H1 (cell line): ENCODE measurements at regions not wholly inside any gene's neighbourhood (a gene's known extent, or its start where the extent isn't known, plus 50 kb on each side); places are given as distances from the start of the nearest gene placed in this dataset.

Source experiments
- CTCF ChIA-PET: fragments of 300-600 bp; sonication (Branson Sonifier 250); formaldehyde crosslinking; loops from one replicate; lab custom pipeline; 2021; ENCODE audit not compliant: partially characterized antibody; lab: Charles Lee
- POLR2A ChIA-PET: fragments of 300-600 bp; sonication (Branson Sonifier 250); formaldehyde crosslinking; loops from one replicate; lab custom pipeline; 2021; ENCODE audit warnings: inconsistent platforms; ENCODE audit not compliant: partially characterized antibody; lab: Charles Lee
- DNase-seq, 2 experiments: peaks; one replicate each; pipeline versions ENCODE4 v3.0.0 to v3.0.0-alpha.2; 2010 to 2022; ENCODE audit warnings: low spot score in 2 of 2, low read depth in 1 of 2, mixed read lengths in 1 of 2
- FAIRE-seq: peaks from 2 replicates; lab custom pipeline; 2011; peaks lifted over from hg19 to GRCh38; lab: Jason Lieb, UNC
- H2AFZ ChIP-seq: 2 replicates; pipeline ENCODE4 v1.8.1; 2012; ENCODE audit warnings: low read length, inconsistent platforms
- H2AK5ac ChIP-seq: 2 replicates; pipeline ENCODE4 v1.6.1; 2013; ENCODE audit warnings: low read depth, low read length
- H2BK120ac ChIP-seq: replicated peaks from 2 replicates; pipeline ENCODE3; 2013; ENCODE audit warnings: low read depth, low read length, inconsistent platforms
- H2BK12ac ChIP-seq: 2 replicates; pipeline ENCODE4 v1.6.1; 2013; ENCODE audit warnings: low read depth, low read length
- H2BK15ac ChIP-seq: 2 replicates; pipeline ENCODE4 v1.6.1; 2013; ENCODE audit warnings: low read length
- H2BK20ac ChIP-seq: 2 replicates; pipeline ENCODE4 v1.6.1; 2013; ENCODE audit warnings: low read length
- H2BK5ac ChIP-seq: 2 replicates; pipeline ENCODE4 v1.6.1; 2013; ENCODE audit warnings: low read depth, low read length
- H3K14ac ChIP-seq: 2 replicates; pipeline ENCODE4 v1.6.1; 2013; ENCODE audit warnings: inconsistent platforms; ENCODE audit not compliant: insufficient read length
- H3K18ac ChIP-seq: 2 replicates; pipeline ENCODE4 v1.6.1; 2013; ENCODE audit warnings: low read length; ENCODE audit errors: extremely low read depth
- H3K23ac ChIP-seq: 2 replicates; pipeline ENCODE4 v1.6.1; 2013; ENCODE audit warnings: inconsistent platforms; ENCODE audit not compliant: insufficient read length
- H3K23me2 ChIP-seq: 2 replicates; pipeline ENCODE4 v1.6.1; 2013; ENCODE audit warnings: low read depth, low read length
- H3K27ac ChIP-seq: 2 replicates; pipeline ENCODE4 v1.6.1; 2011; ENCODE audit warnings: low read depth, low read length, inconsistent platforms
- H3K27me3 ChIP-seq, 4 experiments: replicated peaks in 1 of 4; 1 replicate in 1 of 4; 2 replicates in 3 of 4; pipeline versions ENCODE4 v1.6.1 to v1.8.1; 2011 to 2013; ENCODE audit warnings: low read length in 3 of 4, mild to moderate bottlenecking in 3 of 4, inconsistent platforms in 2 of 4, mixed read lengths in 2 of 4, moderate library complexity in 1 of 4; ENCODE audit not compliant: control insufficient read depth in 3 of 4, insufficient read depth in 3 of 4; ENCODE audit errors: extremely low read depth in 1 of 4
- H3K36me3 ChIP-seq, 4 experiments: 2 replicates each; pipeline versions ENCODE4 v1.6.1 to v1.8.1; 2011 to 2013; ENCODE audit warnings: mild to moderate bottlenecking in 4 of 4, low read length in 3 of 4, moderate library complexity in 2 of 4, control low read depth in 1 of 4, inconsistent platforms in 1 of 4; ENCODE audit not compliant: insufficient read depth in 4 of 4, control insufficient read depth in 2 of 4
- H3K4ac ChIP-seq: replicated peaks from 2 replicates; pipeline ENCODE3; 2013; ENCODE audit warnings: low read length, low read depth, mixed read lengths, inconsistent platforms; ENCODE audit not compliant: insufficient read length
- H3K4me1 ChIP-seq, 4 experiments: replicated peaks in 1 of 4; 1 replicate in 1 of 4; 2 replicates in 3 of 4; pipeline versions ENCODE4 v1.6.1 to v1.8.1; 2011 to 2013; ENCODE audit warnings: low read length in 3 of 4, inconsistent platforms in 2 of 4, mixed read lengths in 1 of 4; ENCODE audit not compliant: insufficient read depth in 4 of 4, control insufficient read depth in 3 of 4
- H3K4me2 ChIP-seq, 2 experiments: 2 replicates each; pipeline versions ENCODE4 v1.6.1 to v1.8.1; 2011 to 2013; ENCODE audit warnings: low read depth in 2 of 2, low read length in 2 of 2, control low read depth in 1 of 2, inconsistent platforms in 1 of 2, mild to moderate bottlenecking in 1 of 2; ENCODE audit not compliant: insufficient read depth in 1 of 2
- H3K4me3 ChIP-seq, 4 experiments: fragments of 200-600, 300-600 bp in 1 of 4; sonication (generic), shearing (Covaris generic), sonication (Bioruptor Twin) in 1 of 4; 2 replicates each; pipeline versions ENCODE4 v1.5.1 to v1.8.1; 2011 to 2016; ENCODE audit warnings: low read length in 4 of 4, low read depth in 3 of 4, control low read depth in 2 of 4, inconsistent platforms in 2 of 4, mild to moderate bottlenecking in 2 of 4, mixed read lengths in 1 of 4, moderate library complexity in 1 of 4; ENCODE audit not compliant: insufficient read depth in 2 of 4; ENCODE audit errors: extremely low read depth in 1 of 4
- H3K56ac ChIP-seq: replicated peaks from 2 replicates; pipeline ENCODE3; 2013; ENCODE audit warnings: low read depth, mild to moderate bottlenecking, mixed read lengths, low read length, inconsistent platforms; ENCODE audit not compliant: insufficient read length
- H3K79me1 ChIP-seq: 2 replicates; pipeline ENCODE4 v1.6.1; 2013; ENCODE audit warnings: low read depth, low read length, control low read depth
- H3K79me2 ChIP-seq, 2 experiments: 2 replicates each; pipeline versions ENCODE4 v1.6.1 to v1.8.1; 2012 to 2013; ENCODE audit warnings: low read length in 2 of 2, mild to moderate bottlenecking in 2 of 2, inconsistent platforms in 1 of 2; ENCODE audit not compliant: insufficient read depth in 2 of 2, control insufficient read depth in 1 of 2
- H3K9ac ChIP-seq, 4 experiments: replicated peaks in 1 of 4; 1 replicate in 1 of 4; 2 replicates in 3 of 4; pipeline versions ENCODE4 v1.6.1 to v1.8.1; 2011 to 2013; ENCODE audit warnings: low read depth in 3 of 4, low read length in 3 of 4, control low read depth in 2 of 4, mild to moderate bottlenecking in 2 of 4, moderate library complexity in 2 of 4, inconsistent platforms in 1 of 4; ENCODE audit errors: extremely low read depth in 1 of 4
- H3K9me3 ChIP-seq, 2 experiments: 2 replicates each; pipeline versions ENCODE4 v1.6.1 to v1.8.1; 2012 to 2013; ENCODE audit warnings: mild to moderate bottlenecking in 2 of 2, moderate library complexity in 2 of 2, control low read depth in 1 of 2, inconsistent platforms in 1 of 2, low read depth in 1 of 2, low read length in 1 of 2, mixed read lengths in 1 of 2; ENCODE audit not compliant: insufficient read depth in 2 of 2
- H4K20me1 ChIP-seq, 2 experiments: replicated peaks in 1 of 2; 2 replicates each; pipeline versions ENCODE3 to v1.8.1; 2011 to 2013; ENCODE audit warnings: inconsistent platforms in 2 of 2, low read length in 2 of 2, mild to moderate bottlenecking in 1 of 2; ENCODE audit not compliant: insufficient read depth in 2 of 2, control insufficient read depth in 1 of 2
- H4K5ac ChIP-seq: 2 replicates; pipeline ENCODE4 v1.6.1; 2013; ENCODE audit warnings: low read length, low read depth, mixed read lengths, inconsistent platforms; ENCODE audit not compliant: insufficient read length
- H4K8ac ChIP-seq: 2 replicates; pipeline ENCODE4 v1.8.0; 2013; ENCODE audit warnings: mild to moderate bottlenecking, moderate library complexity, low read length, inconsistent platforms; ENCODE audit not compliant: insufficient read depth; ENCODE audit errors: extremely low read depth
- H4K91ac ChIP-seq: replicated peaks from 2 replicates; pipeline ENCODE3; 2013; ENCODE audit warnings: low read length, mixed read lengths, inconsistent platforms; ENCODE audit not compliant: insufficient read length
- BRCA1 ChIP-seq: IDR thresholded peaks from 2 replicates; pipeline ENCODE4 v1.6.1; 2012; ENCODE audit warnings: low read depth, low read length, improper control_type of control experiment
- CEBPB ChIP-seq: IDR thresholded peaks from 2 replicates; pipeline ENCODE4 v1.6.1; 2012; ENCODE audit warnings: low read depth, low read length
- CTCF ChIP-seq, 3 experiments: IDR thresholded peaks; 1 replicate in 2 of 3; 2 replicates in 1 of 3; pipeline versions ENCODE4 v1.5.1 to v1.6.1; 2011; ENCODE audit warnings: low read length in 3 of 3, mild to moderate bottlenecking in 3 of 3, inconsistent platforms in 2 of 3, low read depth in 1 of 3, moderate library complexity in 1 of 3; ENCODE audit not compliant: insufficient read depth in 1 of 3; ENCODE audit errors: control extremely low read depth in 1 of 3
- EP300 ChIP-seq, 2 experiments: IDR thresholded peaks; 1 replicate in 1 of 2; 2 replicates in 1 of 2; pipeline ENCODE4 v1.6.1; 2011 to 2012; ENCODE audit warnings: low read depth in 2 of 2, low read length in 2 of 2, mild to moderate bottlenecking in 2 of 2, borderline replicate concordance in 1 of 2, inconsistent platforms in 1 of 2, moderate library complexity in 1 of 2
- KDM4A ChIP-seq: IDR thresholded peaks from one replicate; pipeline ENCODE4 v1.7.1; 2012; ENCODE audit warnings: low read depth, mild to moderate bottlenecking, moderate library complexity, low read length, inconsistent platforms; ENCODE audit not compliant: severe bottlenecking
- RNF2 ChIP-seq: fragments of 200-900, 300-1000 bp; sonication (generic); IDR thresholded peaks from 2 replicates; pipeline ENCODE4 v1.7.1; 2016; ENCODE audit warnings: borderline replicate concordance, low read depth, mild to moderate bottlenecking, antibody characterized with exemption, low read length; ENCODE audit not compliant: poor library complexity, severe bottlenecking; ENCODE audit errors: missing control alignments
- SP2 ChIP-seq: IDR thresholded peaks from 2 replicates; pipeline ENCODE4 v1.6.1; 2012; ENCODE audit warnings: mild to moderate bottlenecking, low read length, inconsistent platforms
- SP4 ChIP-seq: IDR thresholded peaks from 2 replicates; pipeline ENCODE4 v1.6.1; 2012; ENCODE audit warnings: low read length, inconsistent platforms
- TBP ChIP-seq: IDR thresholded peaks from 2 replicates; pipeline ENCODE4 v1.6.1; 2011; ENCODE audit warnings: low read depth, low read length, improper control_type of control experiment
- WGBS, 2 experiments: shearing (Covaris generic) in 1 of 2; methylation state at CpG; one replicate each; pipeline versions ENCODE4 v1.1.6 to v1.1.7; 2013 to 2015; ENCODE audit warnings: low lambda C conversion rate in 2 of 2, mixed read lengths in 2 of 2, inconsistent platforms in 1 of 2, low coverage in 1 of 2, missing lambda C conversion rate in 1 of 2; ENCODE audit not compliant: insufficient replicate concordance in 2 of 2, insufficient coverage in 1 of 2, insufficient read length in 1 of 2; ENCODE audit errors: extremely low coverage in 1 of 2, missing lambda C conversion rate in 1 of 2; 5-methylcytosine and 5-hydroxymethylcytosine counted together

GRCh38 chr12:124396544-124397398 lies 101.9 kb downstream of the RFLNA start:
- no peak overlapping the region for H3K4ac ChIP-seq
- no peak overlapping the region for H2AK5ac ChIP-seq
- peaks cover 2% of the 10 kb centered on the region; the same call in 1 of the 2 replicates for H3K79me1 ChIP-seq
- H2BK5ac ChIP-seq, result no peak overlapping the region
- no peak overlapping the region for H3K23ac ChIP-seq
- H2BK15ac ChIP-seq, result no peak overlapping the region
- H3K23me2 ChIP-seq, result no peaks in the 10 kb centered on the region
- H3K79me2 ChIP-seq, result no peaks in the 10 kb centered on the region; a peak in 1 of 4 replicates
- no peak overlapping the region for H4K5ac ChIP-seq
- no peak overlapping the region for H3K4me3 ChIP-seq
- ChIA-PET POLR2A (no interaction called here), CTCF (interaction anchor here (0.8 to 1.6 kb wide), 4 partner anchors 15 to 38 kb away, joined by 3 to 5 read pairs (median 3); no protein-coding TSS in a partner anchor)
- DNase-seq (no peak), FAIRE-seq (no peak)
- peaks cover 9 to 17% of the 10 kb centered on the region in 2 experiments for H4K20me1 ChIP-seq
- no peak overlapping the region for H3K14ac ChIP-seq
- no peak overlapping the region for H3K56ac ChIP-seq
- H3K9me3 ChIP-seq, result no peaks in the 10 kb centered on the region
- no peak overlapping the region for H3K4me2 ChIP-seq
- H4K91ac ChIP-seq, result no peak overlapping the region
- H2AFZ ChIP-seq, result no peak overlapping the region
- H4K8ac ChIP-seq, result peak overlapping the region; percentile 3; the same call in 1 of the 2 replicates
- H2BK12ac ChIP-seq, result no peak overlapping the region
- H2BK120ac ChIP-seq, result no peak overlapping the region
- H3K27me3 ChIP-seq, result no peaks in the 10 kb centered on the region
- peaks cover 0 to 17% (median 10%) of the 10 kb centered on the region in 4 experiments; a peak in 6 of 7 replicates for H3K4me1 ChIP-seq
- 90% methylated on average over 33 of the region's 35 CpGs; no CpG with 5 or more reads in 1 of the 2 experiments for WGBS, 2 experiments
- peaks cover 7 to 18% (median 11%) of the 10 kb centered on the region in 4 experiments; a peak in 5 of 8 replicates for H3K36me3 ChIP-seq
- no peak overlapping the region for H2BK20ac ChIP-seq
- H3K9ac ChIP-seq, result no peak overlapping the region
- no peak overlapping the region; the same call in 1 of the 2 replicates for H3K27ac ChIP-seq
- H3K18ac ChIP-seq, result no peak overlapping the region; the same call in 1 of the 2 replicates
- TF ChIP-seq CTCF (IDR thresholded peaks at IDR 0.05; ENCODE audit: control extremely low read depth in 1 of 3, insufficient read depth in 1 of 3, low read depth in 1 of 3, low read length in 3 of 3) (no peak), CEBPB (no peak), RNF2 (no peak), SP4 (no peak), SP2 (no peak), TBP (no peak), BRCA1 (no peak), KDM4A (no peak), EP300 (IDR thresholded peaks at IDR 0.05; ENCODE audit: borderline replicate concordance in 1 of 2, low read depth in 2 of 2, low read length in 2 of 2) (no peak)
